ENCODE measurements at regions not wholly inside any gene's neighbourhood (a gene's known extent, or its start where the extent isn't known, plus 50 kb on each side); places are given as distances from the start of the nearest gene placed in this dataset.
"Not testable (repeated sequence)": the region's sequence is repeated elsewhere in the genome, so short reads cannot be mapped to it uniquely, and the experiment has no call there.

DNA sequence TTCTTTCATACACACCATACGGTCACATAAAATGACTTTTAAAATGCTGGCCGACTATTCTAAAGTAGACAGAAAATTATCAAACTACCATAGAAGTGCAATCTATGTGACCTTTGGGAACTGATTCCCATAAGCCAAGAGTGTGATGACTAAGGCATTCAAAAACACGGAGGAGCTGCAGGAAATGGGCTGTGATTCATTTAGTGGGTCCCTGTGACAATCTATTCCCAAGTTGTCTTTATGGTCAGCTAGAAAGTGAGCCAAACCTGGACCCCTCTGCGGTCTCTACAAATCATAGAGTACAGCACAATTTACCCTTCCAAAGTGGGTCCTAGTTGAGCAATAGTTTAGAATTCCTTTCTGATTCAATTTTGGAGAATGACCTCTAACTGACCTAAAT lies 251.5 kb upstream of the CBLB start:
- DNase-seq (ENCODE audit: low read depth): no peak

DNA sequence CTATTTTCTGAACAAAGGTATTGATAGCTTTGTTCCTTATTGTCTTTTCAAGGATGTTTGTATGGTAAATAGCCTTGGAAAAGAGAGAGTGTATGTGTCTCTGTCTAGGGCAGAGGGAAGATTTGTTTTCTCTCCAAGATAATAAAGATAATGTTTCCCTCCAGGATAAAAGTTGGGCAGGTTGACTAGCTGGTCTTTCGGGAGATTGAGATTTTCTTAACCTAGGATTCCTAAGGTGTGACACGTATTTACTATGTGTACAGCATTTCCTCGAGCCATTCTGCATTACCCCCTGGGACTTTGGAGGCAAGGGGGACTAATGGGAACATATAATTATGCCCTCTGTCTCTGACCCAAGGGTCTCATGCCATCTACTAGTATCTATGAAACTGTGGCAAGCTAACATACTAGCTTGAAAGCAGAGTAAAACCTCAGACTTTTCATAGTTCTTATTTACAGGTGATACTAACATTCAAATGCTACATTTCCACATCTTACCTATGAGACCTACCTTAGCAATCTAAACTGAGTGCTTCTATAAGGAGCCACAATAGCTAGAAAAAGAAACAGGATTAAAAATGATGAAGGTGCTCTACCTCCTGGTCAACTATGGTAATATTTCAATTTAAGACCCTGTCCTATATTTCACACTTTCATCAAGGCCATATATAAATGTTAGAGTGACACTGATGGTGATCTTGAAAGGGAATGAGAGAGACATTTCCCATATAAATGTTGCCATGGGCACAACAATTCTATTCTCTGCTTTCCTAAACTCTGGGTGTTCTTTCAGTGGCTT lies 252.9 kb upstream of the CBLB start:
- DNase-seq (ENCODE audit: low read depth): no peak

DNA sequence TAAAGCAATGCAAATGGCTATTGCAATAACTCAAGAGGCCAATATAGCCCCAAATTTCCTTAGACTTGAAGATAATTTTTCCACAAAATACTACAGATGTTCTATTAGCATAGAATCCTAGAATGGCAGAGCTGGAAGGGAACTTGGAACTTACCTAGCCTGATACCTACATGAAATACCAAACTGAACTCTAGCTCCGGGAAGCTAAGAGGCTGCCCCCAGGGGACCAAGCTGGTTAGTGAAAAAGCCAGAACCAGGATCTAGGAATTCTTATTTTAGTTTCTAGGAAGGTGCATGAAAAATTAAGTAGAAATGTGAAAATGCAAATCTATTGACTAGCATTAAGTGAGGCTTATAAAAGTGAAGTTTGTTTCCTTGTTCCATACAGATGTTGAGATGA lies 256.0 kb upstream of the CBLB start:
- no peak for DNase-seq (ENCODE audit: low read depth)

DNA sequence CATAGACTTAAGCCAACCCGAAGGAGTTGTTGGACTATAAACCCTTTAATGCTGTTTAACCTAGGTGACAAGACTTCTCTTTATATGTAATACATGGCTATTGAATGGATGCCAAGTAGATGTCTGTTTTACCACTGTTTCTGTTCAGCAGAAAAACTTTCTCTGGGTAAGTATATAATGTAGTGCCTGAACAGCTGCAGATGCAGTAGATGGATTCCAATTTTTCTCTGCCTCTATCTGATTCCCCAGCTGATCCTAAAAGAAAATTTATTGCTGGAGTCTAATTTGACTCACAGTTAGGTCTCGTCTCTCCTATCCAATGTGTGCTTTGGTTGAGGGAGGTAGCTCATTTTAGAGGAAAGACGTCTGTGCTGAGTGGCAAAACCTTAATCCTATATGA lies 256.5 kb upstream of the CBLB start:
- no peak for DNase-seq (ENCODE audit: low read depth)

DNA sequence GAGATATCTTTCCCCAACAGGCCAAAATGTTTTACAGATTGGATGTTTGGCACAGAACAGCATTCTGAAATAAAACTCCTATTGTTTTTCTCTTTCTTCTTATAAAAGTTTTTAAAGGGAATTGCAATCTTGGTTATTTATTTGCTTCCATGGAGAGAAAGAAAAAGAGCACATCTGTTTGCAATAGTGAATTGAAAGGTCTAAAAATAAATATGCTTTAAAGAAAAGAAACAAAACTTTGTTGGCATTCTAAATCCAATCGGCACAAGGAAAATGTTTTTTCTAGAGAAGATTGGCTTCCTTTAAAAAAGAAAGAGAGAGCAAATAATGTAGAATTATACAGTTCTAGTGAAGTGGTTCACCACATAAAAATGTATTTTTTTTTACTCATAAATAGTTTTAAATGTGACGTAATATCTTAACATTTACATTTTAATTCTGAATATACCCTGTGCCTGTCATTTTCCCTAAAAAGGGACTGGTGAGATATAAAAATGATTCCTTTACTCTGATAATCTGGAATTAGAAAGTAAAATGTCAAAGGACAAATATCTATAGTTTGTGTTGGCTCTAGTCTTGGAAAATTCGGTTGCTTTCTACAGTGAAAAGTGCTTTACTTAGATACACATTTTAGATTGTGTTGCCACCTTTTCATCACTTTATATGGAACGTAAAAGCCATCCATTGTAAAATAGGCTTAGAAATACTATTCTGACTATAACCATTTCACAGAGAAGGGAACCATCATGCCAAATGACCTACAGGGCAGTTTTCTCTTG lies 257.4 kb upstream of the CBLB start:
- no peak for DNase-seq (ENCODE audit: low read depth)

DNA sequence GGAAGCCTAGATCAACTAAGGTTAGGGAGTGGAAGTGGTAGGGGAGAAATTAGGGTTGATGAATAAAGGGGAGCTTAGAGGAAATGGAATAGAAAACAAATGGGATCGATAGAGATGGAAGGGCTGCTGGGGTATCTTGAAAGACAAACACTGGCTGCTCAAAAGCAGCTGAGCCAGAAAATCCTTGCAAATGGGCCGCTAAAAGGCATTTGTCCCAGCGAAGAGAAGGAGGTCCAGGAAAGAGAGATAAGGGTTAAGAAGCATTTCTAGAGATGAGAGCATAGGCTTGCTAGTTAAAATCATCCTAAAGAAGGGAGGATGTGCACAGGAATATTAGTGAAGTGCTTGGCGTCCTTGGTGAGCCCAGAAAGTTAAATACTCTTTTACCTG lies 258.0 kb upstream of the CBLB start:
- DNase-seq (ENCODE audit: low read depth): no peak

DNA sequence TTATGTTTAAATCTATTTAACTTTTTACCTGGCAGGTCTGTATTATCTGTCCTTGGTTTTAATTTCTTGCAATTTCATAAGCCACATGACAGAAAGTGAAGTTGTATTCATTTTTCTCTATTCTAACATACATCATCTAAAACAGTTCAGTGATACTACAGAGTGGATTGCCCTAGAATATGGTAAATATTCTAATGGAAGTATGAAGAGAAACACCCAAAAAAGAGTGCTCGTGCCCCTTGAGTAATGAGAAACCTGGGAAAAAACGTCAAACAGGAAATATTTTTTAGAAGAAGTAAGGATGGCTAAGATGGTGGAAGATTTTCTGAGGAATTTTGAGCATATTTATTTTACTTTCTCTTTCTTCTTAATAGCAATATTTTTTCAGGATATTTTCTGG lies 261.1 kb upstream of the CBLB start:
- no peak for DNase-seq (ENCODE audit: low read depth)

DNA sequence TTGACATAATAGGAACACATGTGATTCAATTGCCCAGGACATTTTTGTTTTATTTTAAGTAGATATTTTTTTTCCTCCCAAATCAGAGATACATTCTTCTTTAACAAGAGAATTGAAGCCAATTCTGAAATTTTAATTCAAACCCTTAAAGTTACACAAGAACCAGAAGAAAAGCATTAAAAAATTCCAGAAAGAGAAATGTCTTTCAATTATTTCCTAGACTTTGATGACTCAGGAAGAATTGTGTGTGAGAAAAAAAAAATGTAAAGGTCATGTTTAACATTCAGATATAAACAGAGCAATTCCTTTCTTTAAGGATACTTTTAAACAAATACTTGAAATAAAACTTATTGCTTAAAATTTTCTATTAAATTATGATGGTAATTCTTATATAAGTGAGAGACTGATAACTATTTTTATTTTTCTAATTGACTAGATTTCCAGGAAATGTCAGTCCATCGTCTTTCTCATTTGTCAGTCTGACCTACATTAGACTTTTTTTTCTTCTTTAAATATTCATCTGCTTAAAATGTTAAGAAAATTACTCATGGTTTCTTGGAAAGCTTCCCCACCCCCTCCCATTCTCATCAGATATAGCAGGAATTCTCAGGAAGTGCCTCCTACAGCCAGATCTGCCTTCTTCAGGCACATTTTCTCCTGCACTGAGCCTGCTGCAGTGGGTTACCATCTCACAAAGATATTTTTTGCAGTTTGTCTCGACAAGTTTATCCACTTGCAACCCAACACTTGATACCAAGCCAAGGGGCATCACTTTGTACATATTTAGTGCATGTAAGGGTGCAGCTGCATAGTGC lies 261.8 kb upstream of the CBLB start:
- no peak for DNase-seq (ENCODE audit: low read depth)

DNA sequence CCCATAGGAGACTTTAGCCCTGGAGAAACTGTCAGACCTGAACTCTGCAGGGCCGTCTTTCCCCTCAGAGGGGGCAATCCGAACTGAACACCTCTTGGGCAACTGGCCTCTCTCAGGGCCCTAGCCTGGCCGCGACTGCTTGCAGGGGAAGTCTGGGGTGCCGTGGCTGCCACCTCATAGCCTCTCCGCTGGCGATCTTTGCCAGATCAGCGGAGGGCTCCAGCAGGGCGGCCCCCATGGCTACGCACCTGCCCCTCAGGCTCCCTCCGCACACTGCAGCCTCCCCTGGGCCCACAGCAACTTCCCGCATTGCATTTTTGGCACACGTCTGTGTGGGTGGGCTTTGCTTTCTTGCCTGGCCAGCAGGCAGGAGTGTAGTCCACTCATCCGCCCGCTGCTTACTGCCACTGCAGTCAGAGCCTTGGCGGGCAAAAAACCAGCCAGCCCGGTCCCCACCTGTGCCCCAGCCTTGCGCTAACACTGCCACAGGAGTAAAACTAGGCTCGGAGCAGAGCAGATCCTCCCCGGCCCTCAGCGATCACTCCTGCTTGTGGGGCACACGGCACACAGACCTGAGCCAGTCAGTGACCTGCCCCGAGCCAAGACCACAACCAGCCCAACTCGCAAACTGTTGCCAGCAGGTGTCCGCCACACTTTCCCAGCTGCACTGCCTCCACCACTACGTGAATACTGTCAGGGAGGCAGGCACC lies 266.8 kb upstream of the CBLB start:
- no peak for DNase-seq (ENCODE audit: low read depth)

DNA sequence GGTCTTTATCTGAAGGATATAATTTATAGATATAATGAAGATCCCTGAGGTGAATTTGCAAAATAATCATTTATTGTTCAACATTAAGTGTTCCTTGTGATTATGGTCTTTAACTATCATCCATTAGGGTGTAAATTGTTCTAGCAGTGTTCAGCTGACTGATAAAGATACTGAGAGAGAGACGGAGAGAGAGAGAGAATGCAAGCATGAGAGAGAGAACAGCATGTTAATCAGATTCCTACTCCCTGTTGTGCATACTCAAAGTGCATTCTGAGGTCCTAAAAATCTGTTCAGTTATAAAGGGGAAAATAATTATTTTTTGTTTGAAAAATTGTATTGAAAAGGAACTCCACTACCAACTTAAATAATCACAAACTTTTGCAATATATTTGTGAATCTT lies 271.0 kb upstream of the CBLB start:
- DNase-seq (ENCODE audit: low read depth): no peak

DNA sequence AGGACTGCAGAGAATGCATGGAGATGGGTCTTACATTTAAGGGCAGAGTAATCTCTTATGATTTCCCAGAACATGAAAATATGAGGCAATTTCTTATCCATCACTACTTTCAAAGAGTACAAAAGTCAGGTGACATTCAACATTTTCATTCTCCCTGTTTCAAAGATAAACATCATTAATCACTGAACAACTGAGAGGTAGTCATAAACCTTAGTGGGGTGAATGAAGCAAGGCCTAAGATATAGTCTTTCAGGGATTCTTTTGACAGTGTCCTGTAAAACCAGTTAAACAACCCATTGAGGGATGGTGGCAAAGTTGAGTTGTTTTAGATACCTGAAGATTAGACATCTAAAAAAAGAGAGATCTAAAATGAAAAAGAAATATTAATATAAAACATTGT lies 271.6 kb upstream of the CBLB start:
- no peak for DNase-seq (ENCODE audit: low read depth)

DNA sequence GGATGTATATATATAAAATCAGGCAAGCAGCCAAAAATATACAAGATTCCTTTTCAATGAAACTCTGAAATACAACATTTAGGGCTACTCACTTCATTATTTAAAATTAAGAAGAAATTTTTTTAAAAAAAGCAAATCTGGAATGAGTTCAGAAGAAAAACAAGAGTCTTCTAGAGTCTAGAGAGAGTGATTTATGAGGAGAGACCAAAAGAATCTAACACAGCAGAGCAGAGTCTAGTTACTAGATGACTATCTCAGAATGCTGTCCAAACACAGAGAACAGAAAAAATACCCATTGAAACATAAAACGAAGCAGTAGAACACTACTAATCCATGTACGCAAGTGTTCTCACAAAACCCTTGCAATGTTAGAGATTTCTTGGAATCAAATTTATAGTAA lies 275.2 kb upstream of the CBLB start:
- DNase-seq (ENCODE audit: low read depth): no peak

DNA sequence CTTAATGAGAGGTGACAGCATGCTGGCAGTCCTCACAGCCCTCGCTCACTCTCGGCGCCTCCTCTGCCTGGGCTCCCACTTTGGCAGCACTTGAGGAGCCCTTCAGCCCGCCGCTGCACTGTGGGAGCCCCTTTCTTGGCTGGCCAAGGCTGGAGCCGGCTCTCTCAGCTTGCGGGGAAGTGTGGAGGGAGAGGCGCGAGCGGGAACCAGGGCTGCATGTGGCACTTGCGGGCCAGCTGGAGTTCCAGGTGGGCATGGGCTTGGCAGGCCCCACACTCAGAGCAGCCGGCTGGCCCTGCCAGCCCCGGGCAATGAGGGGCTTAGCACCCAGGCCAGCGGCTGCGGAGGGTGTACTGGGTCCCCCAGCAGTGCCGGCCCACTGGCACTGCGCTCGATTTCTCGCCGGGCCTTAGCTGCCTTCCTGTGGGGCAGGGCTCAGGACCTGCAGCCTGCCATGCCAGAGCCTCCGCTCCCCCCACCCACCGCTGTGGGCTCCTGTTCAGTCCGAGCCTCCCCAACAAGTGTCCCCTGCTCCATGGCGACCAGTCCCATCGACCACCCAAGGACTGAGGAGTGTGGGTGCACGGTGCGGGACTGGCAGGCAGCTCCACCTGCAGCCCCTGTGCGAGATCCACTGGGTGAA lies 279.7 kb upstream of the CBLB start:
- DNase-seq (ENCODE audit: low read depth): not testable (repeated sequence)

DNA sequence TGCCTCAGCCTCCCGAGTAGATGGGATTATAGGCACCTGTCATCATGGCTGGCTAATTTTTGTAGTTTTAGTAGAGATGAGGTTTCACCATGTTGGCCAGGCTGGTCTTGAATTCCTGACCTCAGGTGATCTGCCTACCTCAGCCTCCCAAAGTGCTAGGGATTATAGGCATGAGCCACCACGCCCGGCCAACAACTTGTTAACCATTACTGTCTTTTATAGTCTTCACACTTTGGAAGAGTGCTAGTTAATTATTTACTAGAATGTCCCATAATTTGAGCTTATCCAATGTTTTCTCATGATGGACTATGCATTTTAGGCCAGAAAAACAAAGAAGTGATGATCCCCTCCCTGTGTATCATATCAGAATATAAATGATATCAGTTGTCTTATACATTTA lies 288.6 kb upstream of the CBLB start:
- no peak for DNase-seq (ENCODE audit: low read depth)

DNA sequence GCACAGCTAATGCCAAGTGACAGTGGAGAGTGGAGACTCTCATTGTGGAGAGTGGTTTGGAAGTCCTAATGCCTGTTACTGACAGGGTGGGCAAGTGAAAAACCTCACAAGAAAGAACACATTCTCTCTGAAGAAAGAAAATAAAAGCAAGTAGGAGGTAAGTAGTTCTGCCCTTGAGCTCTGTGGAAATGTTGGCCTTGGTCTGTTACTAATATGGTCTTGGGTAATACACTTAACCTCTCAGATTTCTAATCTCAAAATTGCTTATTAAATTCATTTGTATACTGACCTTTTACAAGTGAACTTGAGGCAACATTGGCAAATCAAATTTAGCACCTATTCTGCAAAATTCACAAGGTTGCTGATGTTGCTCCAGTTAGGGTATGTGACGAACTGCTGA lies 291.6 kb upstream of the CBLB start:
- DNase-seq (ENCODE audit: low read depth): no peak

DNA sequence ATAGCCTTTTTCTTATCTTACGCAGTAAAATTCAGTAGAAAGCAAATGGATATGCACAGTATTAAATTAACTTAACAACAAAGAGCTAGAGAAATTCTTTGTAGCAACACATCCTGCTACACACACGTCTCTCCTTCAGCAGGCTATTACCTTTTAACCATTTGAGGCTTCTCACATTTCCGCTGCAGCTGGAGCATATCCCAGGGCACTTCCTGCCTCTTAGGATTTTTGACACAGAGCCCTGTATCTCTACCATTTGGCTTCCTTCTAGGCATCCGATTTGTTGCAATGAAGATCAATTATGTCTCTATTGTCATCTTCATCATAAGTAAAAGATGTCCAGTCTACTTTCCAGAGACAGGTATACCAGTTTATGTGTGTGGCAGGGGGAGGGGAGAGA lies 292.4 kb upstream of the CBLB start:
- no peak for DNase-seq (ENCODE audit: low read depth)

DNA sequence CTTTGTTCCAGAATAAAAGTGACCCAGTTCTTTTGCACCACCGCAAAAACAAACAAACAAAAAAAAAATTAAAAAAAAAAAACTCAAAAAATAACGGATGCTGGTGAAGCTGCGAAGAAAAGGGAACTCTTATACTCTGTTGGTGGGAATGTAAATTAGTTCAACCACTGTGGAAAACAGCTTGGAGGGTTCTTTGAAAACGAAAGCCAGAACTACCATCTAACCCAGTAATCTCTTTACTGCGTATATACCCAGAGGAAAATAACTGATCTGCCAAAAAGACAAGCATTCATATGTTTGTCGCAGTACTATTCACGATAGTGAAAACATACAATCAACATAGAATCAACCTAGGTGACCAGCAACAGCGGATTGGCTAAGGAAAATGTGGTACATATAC lies 298.9 kb upstream of the CBLB start:
- DNase-seq (ENCODE audit: low read depth): no peak

DNA sequence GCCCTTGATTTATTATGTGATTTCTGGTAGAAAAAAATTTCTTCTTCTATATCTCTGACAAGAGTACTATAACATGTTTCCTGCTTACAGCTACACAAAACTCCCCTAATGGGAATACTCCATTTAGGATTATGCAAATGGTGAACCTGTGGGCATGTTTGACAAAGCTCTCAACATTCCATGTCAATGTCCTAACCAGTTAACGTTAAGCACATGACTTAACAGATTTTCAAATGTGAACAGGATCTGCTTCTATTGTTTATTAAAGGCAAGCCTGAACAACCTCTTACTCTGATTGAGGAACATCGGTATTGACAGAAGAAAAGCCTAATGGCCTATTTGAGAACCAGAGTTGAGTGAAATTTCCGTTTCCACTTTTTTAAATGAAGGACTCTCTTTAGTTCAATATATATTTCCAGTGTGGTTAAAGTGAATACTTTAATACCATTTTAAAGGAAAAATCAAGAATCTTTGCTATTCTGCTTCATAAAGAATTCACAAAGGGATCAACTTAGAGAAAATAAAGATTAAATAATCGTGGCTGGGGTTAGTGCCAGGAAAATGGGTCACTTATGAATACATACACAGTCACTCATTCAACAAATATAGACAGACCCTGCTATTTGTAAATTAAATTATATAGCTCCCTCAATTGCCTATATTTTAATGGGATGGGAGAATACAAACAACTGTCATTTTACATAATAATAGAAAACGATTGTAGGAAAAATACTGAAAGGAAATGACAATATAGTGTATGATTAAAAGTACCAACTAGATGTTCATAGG lies 300.3 kb upstream of the CBLB start:
- DNase-seq (ENCODE audit: low read depth): no peak

DNA sequence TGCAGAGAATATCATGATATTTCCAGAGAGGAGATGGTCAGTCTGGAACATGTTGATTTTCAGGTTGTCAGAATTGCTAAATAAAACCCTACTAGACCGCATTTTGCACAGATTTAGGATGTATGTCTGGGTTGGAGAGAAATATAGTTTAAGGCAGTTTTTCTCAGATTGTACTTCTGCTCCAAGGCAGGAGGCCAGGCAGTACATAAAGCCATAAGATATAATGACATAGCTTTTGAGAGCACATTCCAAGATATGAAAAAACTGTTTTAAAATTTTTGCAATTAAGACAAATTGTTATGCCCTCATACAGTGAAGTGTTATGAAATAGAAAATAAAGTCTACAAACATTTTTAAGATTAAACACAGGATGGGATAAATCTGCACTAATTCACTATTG lies 301.8 kb upstream of the CBLB start:
- DNase-seq (ENCODE audit: low read depth): no peak

DNA sequence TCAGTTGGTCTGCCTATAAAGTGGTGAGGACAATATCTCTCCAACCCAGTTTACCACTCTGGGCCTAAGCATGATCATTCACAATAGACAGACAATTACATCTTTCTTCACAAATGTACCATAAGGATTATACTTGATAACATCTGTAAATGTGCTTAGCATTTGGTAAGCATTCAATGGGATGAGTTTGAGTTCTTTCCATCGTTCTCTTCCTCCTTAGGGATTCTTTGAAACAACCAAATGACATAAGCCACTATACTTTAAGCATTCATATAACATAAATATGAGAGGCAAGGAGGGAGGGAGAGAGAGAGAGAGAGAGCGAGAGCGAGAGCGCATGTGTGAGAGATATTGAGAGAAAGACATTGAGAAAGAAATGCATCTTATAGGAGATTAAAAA lies 303.3 kb upstream of the CBLB start:
- DNase-seq (ENCODE audit: low read depth): no peak

DNA sequence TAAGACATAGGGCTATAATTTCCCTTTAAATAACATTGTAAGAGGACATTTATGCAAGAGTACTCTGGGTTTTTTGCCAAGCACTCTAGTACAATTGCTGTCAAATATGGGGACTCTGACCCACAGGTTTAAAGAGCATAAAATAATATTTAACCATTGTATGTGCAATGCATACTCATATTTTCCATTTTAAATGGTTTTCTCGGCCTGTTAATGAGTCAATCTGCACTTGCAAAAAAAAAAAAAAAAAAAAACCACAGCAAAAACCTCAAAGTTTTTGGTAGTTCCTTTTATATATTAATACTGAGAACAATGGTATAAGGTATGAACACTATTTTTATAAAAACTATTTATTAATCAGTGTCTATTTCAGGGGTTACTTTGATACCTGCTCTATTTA lies 304.0 kb upstream of the CBLB start:
- DNase-seq (ENCODE audit: low read depth): no peak

All from stimulated activated CD8-positive, alpha-beta memory T cell treated with anti-CD3 and anti-CD28 coated beads, Interleukin-15, amount 100 ng/mL, for 24 hours (primary cell).